CD1c-positive myeloid dendritic cell (primary cell): ENCODE measurements at regions not wholly inside any gene's neighbourhood (a gene's known extent, or its start where the extent isn't known, plus 50 kb on each side); places are given as distances from the start of the nearest gene placed in this dataset.

Source experiments
- DNase-seq: peaks from one replicate; pipeline ENCODE4 v3.0.0-alpha.2; 2016; ENCODE audit errors: extremely low spot score

GRCh38 chr16:66266436-66267291 lies 99.8 kb upstream of the CDH5 start:
- DNase-seq: peak; percentile 2

DNA sequence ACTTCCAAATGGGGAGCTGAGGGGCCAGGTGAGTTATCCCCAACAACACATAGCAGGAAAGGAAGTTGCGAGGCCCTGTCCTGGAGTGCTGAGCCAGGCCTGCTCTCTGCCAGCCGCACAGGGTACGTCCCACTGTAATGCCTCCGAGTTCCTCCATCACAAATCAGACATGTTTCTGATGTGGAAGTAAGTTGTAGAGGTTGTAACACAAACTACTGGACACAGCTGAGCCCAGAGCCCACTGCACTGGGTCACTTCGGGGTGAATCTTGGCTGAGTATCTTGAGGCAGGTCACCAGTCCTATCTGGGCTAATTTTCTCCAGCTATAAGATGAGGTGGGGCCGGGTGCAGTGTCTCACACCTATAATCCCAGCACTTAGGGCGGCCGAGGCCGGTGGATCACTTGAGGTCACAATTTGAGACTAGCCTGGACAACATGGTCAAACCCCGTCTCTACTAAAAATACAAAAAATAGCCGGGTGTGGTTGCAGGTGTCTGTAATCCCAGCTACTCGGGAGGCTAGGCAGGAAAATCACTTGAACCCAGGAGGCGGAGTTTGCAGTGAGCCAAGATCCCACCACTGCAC lies 100.8 kb upstream of the CDH5 start:
- no peak for DNase-seq

DNA sequence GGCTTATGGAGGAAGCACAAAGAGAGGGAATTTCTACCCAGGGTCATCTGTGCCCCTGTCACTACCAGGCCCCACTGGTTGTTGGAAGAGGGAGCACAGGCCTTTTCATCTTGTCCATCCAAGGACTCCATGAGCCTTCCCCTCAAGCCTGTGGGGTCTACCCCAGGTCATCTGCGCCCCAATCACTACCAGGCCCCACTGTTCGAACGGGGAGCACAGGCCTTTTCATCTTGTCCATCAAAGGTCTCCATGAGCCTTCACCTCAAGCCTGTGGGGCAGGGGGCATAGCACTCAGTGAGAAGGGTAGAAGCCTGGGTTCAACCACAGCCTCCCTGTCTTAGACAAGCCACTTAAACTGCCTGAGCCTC lies 101.5 kb upstream of the CDH5 start:
- no peak for DNase-seq

DNA sequence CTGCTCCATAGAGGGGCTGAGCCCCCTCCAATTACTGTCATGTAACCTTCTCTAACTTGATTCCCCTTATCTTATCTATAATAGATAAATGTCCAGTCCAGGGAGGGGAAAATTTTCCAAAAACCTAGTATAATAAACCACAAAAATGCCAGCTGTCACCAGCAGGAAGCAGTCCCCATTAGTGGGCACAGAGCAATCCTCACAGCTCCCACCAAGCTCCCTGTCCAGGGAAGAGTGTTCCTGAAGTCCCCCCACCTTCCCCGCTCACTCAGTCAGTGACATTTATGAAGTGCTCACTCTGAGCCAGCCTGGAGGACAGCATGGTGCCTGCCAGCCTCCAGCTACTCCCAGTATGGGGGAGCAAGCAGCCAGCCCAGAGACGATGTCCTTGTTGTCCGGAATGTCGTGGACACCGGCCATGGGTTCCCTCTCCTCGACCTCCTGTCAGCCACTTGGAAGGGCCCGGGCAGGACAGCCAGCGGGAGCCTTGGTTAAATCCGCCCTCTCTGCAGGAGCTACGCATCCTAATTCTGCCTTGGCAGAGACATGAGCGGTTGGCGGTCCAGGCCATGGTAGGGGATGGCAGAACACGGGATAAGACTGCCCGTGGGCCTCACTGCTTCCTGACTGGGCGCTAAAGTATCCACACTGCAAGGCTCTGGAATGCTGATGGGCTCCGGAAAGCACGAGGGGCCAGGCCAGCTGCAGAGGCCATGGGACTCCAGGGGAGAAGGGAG lies 102.0 kb upstream of the CDH5 start:
- no peak for DNase-seq

DNA sequence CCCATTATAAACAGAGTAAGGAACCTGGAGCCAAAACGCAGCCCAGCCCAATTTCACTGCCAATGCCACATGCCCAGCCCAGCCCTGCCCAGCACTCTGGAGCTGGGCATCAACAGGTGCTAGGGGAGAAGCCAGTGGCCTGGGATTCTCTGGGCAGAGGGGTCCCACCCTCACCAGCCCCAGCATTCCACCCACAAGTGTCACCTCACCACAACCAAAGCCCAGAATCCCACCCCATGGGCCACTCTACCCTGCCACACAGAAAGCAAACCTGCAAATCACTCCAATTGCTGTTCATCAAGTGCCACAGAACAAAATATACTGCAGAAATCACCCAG lies 102.5 kb upstream of the CDH5 start:
- DNase-seq: no peak

- no peak for DNase-seq
These were observed 103.1 kb upstream of the CDH5 start for GRCh38 chr16:66263168-66263972.

- DNase-seq: no peak
These were observed 104.0 kb upstream of the CDH5 start for GRCh38 chr16:66262253-66263167.

DNA sequence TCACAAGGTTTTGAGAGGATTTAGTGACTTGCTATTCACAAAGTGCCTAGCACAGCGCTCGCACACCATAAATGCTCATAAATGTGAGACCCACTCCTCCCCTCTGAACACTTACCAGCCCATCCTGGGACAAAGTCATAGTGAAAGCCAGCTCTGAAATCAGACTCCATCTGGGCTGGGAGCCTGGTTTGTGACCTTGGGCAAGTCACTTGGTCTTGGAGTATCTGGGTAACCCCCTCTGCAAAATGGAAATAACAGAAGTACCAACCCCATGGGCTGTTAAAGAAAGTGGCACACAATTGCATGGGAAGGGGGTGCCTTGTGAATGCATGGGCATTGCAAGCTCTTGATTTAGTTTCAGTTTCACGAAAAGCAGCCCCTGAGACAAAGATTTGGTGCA lies 104.7 kb upstream of the CDH5 start:
- DNase-seq: no peak

GRCh38 chr16:66260522-66261254 lies 105.8 kb upstream of the CDH5 start:
- no peak for DNase-seq

GRCh38 chr16:66258916-66259845 lies 107.3 kb upstream of the CDH5 start:
- no peak for DNase-seq

- DNase-seq: no peak
These were observed 109.6 kb upstream of the CDH5 start for GRCh38 chr16:66256919-66257318.

GRCh38 chr16:66255647-66256046 lies 110.8 kb upstream of the CDH5 start:
- DNase-seq: no peak

- no peak for DNase-seq
These were observed 111.7 kb upstream of the CDH5 start for GRCh38 chr16:66254751-66255150.

DNA sequence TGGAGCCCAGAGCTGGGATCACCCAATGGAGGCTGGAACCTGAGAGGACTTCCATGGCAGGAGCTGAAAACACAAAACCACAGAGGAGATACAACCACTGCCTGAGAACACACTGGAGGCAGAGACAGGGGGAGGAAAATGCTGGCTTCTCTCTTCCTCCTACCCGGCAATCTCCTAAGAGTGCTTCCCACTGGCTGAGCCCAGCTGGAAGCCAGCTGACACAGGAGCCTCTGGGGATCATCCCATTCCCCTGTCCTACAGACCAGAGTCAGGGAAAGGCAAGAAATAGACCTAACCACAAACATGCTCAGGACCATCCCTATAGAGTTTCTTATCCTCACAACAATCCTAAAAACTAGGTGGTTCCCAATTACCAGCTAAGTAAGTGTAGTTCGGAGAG lies 112.4 kb upstream of the CDH5 start:
- no peak for DNase-seq

- DNase-seq: no peak
These were observed 114.9 kb upstream of the CDH5 start for GRCh38 chr16:66251476-66252160.

GRCh38 chr16:66250686-66251431 lies 115.6 kb upstream of the CDH5 start:
- no peak for DNase-seq

- DNase-seq: no peak
These were observed 118.7 kb upstream of the CDH5 start for GRCh38 chr16:66247516-66248481.
